ENCODE measurements at regions not wholly inside any gene's neighbourhood (a gene's known extent, or its start where the extent isn't known, plus 50 kb on each side); places are given as distances from the start of the nearest gene placed in this dataset.

DNA sequence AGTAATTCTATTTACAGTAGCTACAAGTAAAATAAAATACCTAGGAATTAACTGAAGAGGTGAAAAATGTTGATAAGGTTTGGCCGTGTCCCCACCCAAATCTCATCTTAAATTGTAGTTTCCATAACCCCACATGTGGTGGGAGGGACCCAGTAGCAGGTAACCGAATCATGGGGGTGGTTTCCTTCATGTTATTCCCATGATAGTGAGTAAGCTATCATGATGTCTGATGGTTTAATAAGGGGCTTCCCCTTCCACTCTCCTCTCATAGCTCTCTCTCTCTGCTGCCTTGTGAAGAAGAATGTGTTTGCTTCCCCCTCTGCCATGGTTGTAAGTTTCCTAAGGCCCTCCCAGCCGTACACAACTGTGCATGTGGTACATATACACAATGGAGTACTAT is 1170.7 kb downstream of the BCL11B start:
- no peak for TF ChIP-seq EP300 (IDR thresholded peaks at IDR 0.05; ENCODE audit: borderline replicate concordance)

DNA sequence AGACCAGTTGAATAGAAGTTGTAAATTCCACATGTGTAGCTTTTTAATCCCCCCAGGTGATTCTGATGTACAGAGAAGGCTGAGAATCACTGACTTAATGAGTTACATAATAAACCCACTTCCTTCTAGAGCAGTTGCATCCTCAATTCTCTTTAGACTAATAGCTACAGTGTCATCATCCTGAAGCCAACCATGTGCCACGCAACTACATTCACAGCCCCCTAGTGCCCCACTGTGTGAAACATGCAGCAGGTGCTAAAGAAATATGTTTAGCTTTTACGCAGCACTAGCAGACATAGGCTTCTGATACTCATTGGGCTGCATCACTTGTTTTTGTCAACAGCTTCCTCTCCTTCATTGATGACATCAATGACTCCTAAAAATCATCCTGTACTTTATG is 1168.3 kb downstream of the BCL11B start:
- no peak for TF ChIP-seq NFIC (IDR thresholded peaks at IDR 0.05)

DNA sequence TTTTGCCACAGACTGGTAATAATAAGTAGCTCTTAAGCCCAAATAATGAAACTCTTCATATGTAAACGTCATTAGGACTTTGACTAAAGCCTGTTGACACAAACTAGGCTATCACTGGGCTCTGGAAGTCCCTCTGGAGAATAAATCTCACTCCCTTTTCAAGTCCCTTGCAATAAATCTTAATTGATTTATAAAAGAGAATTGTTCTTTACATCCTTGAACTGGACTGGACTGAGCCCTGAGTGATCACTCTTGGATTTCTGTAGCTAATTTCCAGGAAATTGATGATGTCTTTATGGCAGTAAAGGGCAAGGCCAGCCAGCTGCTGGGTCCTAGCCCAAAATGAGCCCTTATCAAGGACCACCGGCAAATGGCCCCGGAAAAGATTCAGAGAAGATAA is 1162.7 kb downstream of the BCL11B start:
- TF ChIP-seq CEBPB (IDR thresholded peaks at IDR 0.05) (no peak), ZBTB7A (IDR thresholded peaks at IDR 0.05; ENCODE audit: low read depth) (no peak), TEAD4 (IDR thresholded peaks at IDR 0.05) (no peak), YY1 (IDR thresholded peaks at IDR 0.05; ENCODE audit: low read depth) (no peak), TCF12 (IDR thresholded peaks at IDR 0.05; ENCODE audit: low read depth) (no peak), RAD21 (IDR thresholded peaks at IDR 0.05; ENCODE audit: low read depth) (no peak), EGR1 (IDR thresholded peaks at IDR 0.05) (no peak), TAF1 (IDR thresholded peaks at IDR 0.05; ENCODE audit: low read depth) (no peak), EP300 (IDR thresholded peaks at IDR 0.05; ENCODE audit: borderline replicate concordance) (no peak), FOXM1 (IDR thresholded peaks at IDR 0.05; ENCODE audit: borderline replicate concordance, low read depth) (no peak), NFIC (IDR thresholded peaks at IDR 0.05) (no peak), CREB1 (IDR thresholded peaks at IDR 0.05; ENCODE audit: low read depth) (no peak)
- TF ChIP-seq, protein P1, sequence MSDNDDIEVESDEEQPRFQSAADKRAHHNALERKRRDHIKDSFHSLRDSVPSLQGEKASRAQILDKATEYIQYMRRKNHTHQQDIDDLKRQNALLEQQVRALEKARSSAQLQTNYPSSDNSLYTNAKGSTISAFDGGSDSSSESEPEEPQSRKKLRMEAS (IDR thresholded peaks at IDR 0.05) = no peak
- TF ChIP-seq, protein P2, sequence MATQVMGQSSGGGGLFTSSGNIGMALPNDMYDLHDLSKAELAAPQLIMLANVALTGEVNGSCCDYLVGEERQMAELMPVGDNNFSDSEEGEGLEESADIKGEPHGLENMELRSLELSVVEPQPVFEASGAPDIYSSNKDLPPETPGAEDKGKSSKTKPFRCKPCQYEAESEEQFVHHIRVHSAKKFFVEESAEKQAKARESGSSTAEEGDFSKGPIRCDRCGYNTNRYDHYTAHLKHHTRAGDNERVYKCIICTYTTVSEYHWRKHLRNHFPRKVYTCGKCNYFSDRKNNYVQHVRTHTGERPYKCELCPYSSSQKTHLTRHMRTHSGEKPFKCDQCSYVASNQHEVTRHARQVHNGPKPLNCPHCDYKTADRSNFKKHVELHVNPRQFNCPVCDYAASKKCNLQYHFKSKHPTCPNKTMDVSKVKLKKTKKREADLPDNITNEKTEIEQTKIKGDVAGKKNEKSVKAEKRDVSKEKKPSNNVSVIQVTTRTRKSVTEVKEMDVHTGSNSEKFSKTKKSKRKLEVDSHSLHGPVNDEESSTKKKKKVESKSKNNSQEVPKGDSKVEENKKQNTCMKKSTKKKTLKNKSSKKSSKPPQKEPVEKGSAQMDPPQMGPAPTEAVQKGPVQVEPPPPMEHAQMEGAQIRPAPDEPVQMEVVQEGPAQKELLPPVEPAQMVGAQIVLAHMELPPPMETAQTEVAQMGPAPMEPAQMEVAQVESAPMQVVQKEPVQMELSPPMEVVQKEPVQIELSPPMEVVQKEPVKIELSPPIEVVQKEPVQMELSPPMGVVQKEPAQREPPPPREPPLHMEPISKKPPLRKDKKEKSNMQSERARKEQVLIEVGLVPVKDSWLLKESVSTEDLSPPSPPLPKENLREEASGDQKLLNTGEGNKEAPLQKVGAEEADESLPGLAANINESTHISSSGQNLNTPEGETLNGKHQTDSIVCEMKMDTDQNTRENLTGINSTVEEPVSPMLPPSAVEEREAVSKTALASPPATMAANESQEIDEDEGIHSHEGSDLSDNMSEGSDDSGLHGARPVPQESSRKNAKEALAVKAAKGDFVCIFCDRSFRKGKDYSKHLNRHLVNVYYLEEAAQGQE (IDR thresholded peaks at IDR 0.05; ENCODE audit: low read depth) = no peak
- TF ChIP-seq, protein P3, sequence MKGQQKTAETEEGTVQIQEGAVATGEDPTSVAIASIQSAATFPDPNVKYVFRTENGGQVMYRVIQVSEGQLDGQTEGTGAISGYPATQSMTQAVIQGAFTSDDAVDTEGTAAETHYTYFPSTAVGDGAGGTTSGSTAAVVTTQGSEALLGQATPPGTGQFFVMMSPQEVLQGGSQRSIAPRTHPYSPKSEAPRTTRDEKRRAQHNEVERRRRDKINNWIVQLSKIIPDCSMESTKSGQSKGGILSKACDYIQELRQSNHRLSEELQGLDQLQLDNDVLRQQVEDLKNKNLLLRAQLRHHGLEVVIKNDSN (IDR thresholded peaks at IDR 0.05) = no peak

DNA sequence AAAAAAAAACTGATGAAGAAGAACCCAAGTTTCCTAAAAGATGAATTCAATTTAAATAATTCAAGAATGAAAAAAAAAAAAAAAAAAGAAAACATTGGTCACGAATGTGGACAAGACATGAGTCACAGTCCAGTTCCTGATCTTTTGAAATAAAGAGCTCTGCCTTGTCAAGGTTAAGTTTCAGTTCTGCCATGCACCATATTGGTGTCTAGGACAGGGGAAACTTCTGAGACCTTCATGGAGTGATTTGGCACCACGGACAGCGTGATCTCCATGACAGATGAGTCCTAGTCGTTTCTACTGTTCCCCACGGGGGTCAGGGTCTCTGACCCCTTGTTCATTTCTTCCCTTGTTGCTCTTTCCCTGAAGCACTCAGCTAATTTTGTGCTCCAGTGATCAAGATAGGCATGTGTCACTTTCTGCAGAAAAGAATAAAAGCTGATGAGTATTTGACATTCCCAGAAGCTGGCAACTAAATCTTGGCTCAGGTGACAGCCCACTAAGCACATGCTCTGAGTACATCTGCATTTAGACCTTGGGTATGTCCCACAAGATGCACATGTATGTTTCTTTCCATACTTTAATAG is 1159.7 kb downstream of the BCL11B start:
- no peak for TF ChIP-seq TAF1 (IDR thresholded peaks at IDR 0.05; ENCODE audit: low read depth)
- no peak for TF ChIP-seq CREB1 (IDR thresholded peaks at IDR 0.05; ENCODE audit: low read depth)
- no peak for TF ChIP-seq TCF12 (IDR thresholded peaks at IDR 0.05; ENCODE audit: low read depth)
- TF ChIP-seq, protein P3 (IDR thresholded peaks at IDR 0.05) = no peak
- TF ChIP-seq, protein P2 (IDR thresholded peaks at IDR 0.05; ENCODE audit: low read depth) = no peak
- no peak for TF ChIP-seq RAD21 (IDR thresholded peaks at IDR 0.05; ENCODE audit: low read depth)
- no peak for TF ChIP-seq EGR1 (IDR thresholded peaks at IDR 0.05)
- no peak for TF ChIP-seq EP300 (IDR thresholded peaks at IDR 0.05; ENCODE audit: borderline replicate concordance)
- TF ChIP-seq NFIC (IDR thresholded peaks at IDR 0.05) = no peak
- TF ChIP-seq, protein P1 (IDR thresholded peaks at IDR 0.05) = no peak
- TF ChIP-seq ZBTB7A (IDR thresholded peaks at IDR 0.05; ENCODE audit: low read depth) = no peak
- no peak for TF ChIP-seq FOXM1 (IDR thresholded peaks at IDR 0.05; ENCODE audit: borderline replicate concordance, low read depth)

DNA sequence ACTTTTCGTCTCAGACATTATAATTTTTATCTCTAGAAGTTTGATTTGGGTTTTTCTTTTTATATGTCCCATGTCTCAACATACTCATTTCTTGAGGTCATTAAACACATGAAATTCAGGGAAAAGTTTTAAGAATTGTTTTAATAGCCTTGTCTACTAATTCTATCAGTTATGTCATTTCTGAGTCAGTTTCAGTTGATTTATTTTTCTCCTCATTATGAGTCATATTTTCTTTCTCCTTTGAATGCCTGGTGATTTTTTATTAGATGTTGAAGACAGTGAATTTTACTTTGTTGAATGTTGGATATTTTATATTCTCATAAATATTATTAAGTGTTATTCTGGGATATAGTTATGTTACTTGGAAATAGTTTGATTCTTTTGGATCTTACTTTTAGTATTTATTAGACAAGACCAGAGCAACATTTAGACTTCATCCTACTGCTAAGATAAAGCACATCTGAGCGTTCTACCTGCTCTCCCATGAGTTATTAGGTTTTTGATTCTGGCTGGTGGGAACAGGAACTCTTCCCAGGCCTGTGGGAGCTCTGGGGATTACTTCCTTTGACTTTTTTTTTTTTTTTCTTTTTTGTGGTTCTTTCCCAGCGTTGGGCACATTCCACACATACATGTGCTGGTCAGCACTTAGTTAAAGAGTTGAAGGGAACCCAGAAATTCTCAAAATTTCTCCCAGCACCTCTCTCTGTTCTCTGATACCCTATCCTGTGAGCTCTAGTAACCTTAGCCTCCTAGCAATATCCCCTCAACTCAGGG is 1157.7 kb downstream of the BCL11B start:
- TF ChIP-seq TAF1 (IDR thresholded peaks at IDR 0.05; ENCODE audit: low read depth) (no peak), NFIC (IDR thresholded peaks at IDR 0.05) (no peak), YY1 (IDR thresholded peaks at IDR 0.05; ENCODE audit: low read depth) (no peak), FOXM1 (IDR thresholded peaks at IDR 0.05; ENCODE audit: borderline replicate concordance, low read depth) (no peak), ZBTB7A (IDR thresholded peaks at IDR 0.05; ENCODE audit: low read depth) (no peak), TCF12 (IDR thresholded peaks at IDR 0.05; ENCODE audit: low read depth) (no peak)
- TF ChIP-seq, protein P3 (IDR thresholded peaks at IDR 0.05) = no peak

DNA sequence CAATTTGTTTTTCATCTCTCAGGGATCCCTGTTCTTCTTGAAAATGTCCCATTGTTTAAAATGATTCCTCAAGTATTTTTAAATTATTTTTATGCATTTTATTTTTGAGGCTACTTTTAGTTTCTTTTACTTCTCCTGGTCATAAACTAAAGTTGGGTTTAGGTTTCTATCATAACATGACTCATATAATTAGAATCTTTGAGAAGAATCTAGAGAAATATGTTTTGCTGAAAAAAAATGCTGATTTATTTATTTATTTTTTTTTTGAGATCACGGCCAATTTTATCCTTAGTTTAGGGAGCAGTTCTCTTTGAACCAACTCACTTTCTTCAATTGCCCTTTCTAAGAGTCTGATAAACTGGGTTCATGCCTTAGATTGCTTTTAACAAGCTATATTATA is 1157.1 kb downstream of the BCL11B start:
- TF ChIP-seq YY1 (IDR thresholded peaks at IDR 0.05; ENCODE audit: low read depth) (no peak), TCF12 (IDR thresholded peaks at IDR 0.05; ENCODE audit: low read depth) (no peak), CREB1 (IDR thresholded peaks at IDR 0.05; ENCODE audit: low read depth) (no peak), NFIC (IDR thresholded peaks at IDR 0.05) (no peak), EP300 (IDR thresholded peaks at IDR 0.05; ENCODE audit: borderline replicate concordance) (no peak)
